Lower lobe of right lung (tissue), 2 donors: ENCODE measurements at regions not wholly inside any gene's neighbourhood (a gene's known extent, or its start where the extent isn't known, plus 50 kb on each side); places are given as distances from the start of the nearest gene placed in this dataset.

Experiments
- ATAC-seq, 2 donors: fragments of 200-7000 bp; cut with Tn5 transposase; one replicate each; pipeline ENCODE4 v1.9.1; 2020 to 2022; ENCODE audit warnings: mild to moderate bottlenecking in 2 of 2, moderate library complexity in 2 of 2
- DNase-seq: peaks from one replicate; pipeline ENCODE4 v3.0.0-alpha.2; 2020
- H3K27ac ChIP-seq: fragments of 200-600 bp; one replicate; pipeline ENCODE4 v1.8.0; 2022
- H3K27me3 ChIP-seq: fragments of 200-600 bp; one replicate; pipeline ENCODE4 v1.8.0; 2022; ENCODE audit warnings: low read depth
- H3K36me3 ChIP-seq: fragments of 200-600 bp; one replicate; pipeline ENCODE4 v1.8.0; 2022; ENCODE audit warnings: mild to moderate bottlenecking
- H3K4me1 ChIP-seq: fragments of 200-600 bp; one replicate; pipeline ENCODE4 v1.8.0; 2022
- H3K4me3 ChIP-seq: fragments of 200-600 bp; one replicate; pipeline ENCODE4 v1.8.0; 2022; ENCODE audit warnings: mild to moderate bottlenecking
- H3K9me3 ChIP-seq: fragments of 200-600 bp; one replicate; pipeline ENCODE4 v1.8.0; 2022
- CTCF ChIP-seq: fragments of 200-600 bp; IDR thresholded peaks from one replicate; pipeline ENCODE4 v1.8.0; 2022; ENCODE audit warnings: antibody characterized with exemption, mild to moderate bottlenecking
- intact Hi-C: fragments of 100-400 bp; cut with DNase I; formaldehyde crosslinking; loops from one replicate; pipeline ENCODE4 v1.11.0; 2022
- donor health status: DM: no; HTN: yes; CAD: no; lungs with severe emphysema.

DNA sequence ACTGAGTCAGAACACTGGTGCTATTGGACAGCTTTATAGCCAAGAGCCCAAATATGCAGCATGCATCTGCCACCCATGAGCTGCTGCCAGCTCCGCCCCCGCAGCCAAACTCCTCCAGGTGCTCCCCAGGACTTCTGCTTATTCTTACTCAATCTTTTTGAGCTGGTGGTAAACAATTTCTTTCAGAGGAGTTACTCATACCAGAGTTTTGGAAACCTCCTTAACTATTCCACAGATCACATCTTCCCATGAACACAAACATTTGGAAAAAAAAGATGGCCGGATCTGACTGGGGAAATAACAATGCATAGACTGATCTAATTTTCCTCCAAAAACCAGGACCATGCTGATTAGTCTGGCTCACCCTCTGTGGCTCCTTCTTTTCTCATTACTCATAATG lies 399.9 kb downstream of the GPM6A start:
- Histone ChIP-seq H3K9me3 (peaks cover 5% of the 10 kb centered on the region), H3K36me3 (no peaks in the 10 kb centered on the region), H3K4me3 (no peak overlapping the region), H3K4me1 (no peaks in the 10 kb centered on the region), H3K27me3 (no peaks in the 10 kb centered on the region), H3K27ac (no peak overlapping the region)
- TF ChIP-seq CTCF = no peak
- ATAC-seq = no peak
- no peak for DNase-seq
- intact Hi-C loops = no loop called here

- no peak overlapping the region for H3K27ac ChIP-seq
- no peak for DNase-seq
- ATAC-seq = no peak
- no peaks in the 10 kb centered on the region for H3K27me3 ChIP-seq
- no peak overlapping the region for H3K4me3 ChIP-seq
- TF ChIP-seq CTCF = no peak
- intact Hi-C loops = no loop called here
- no peaks in the 10 kb centered on the region for H3K36me3 ChIP-seq
- H3K4me1 ChIP-seq = no peaks in the 10 kb centered on the region
- H3K9me3 ChIP-seq = peaks cover 5% of the 10 kb centered on the region
Observed at GRCh38 chr4:175412746-175413145, 399.3 kb downstream of the GPM6A start.

DNA sequence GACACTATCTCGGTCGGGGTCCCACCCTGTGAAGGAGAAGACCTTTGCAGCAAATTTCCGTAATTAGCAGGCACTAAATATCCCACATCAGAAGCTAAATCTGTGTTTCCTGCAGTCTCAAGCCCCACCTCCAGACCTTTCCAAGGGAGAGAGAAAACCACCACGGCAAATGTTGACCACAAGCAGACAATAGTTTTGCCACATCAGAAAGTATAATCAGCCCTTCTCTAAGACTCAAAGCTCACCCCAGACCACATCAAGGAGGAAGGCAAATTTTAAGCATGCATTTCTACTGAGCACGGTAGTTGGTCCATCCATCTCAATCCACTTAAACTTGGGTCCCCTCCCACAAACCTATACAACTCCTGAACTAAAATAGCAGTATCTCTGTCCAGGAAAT lies 398.5 kb downstream of the GPM6A start:
- Histone ChIP-seq H3K9me3 (peaks cover 5% of the 10 kb centered on the region), H3K4me3 (no peak overlapping the region), H3K27ac (no peak overlapping the region), H3K4me1 (no peaks in the 10 kb centered on the region), H3K27me3 (no peaks in the 10 kb centered on the region), H3K36me3 (no peaks in the 10 kb centered on the region)
- DNase-seq = no peak
- no peak for TF ChIP-seq CTCF
- no peak for ATAC-seq
- intact Hi-C loops = no loop called here

GRCh38 chr4:175414602-175415001 lies 397.5 kb downstream of the GPM6A start:
- Histone ChIP-seq H3K4me3 (no peak overlapping the region), H3K36me3 (no peaks in the 10 kb centered on the region), H3K27ac (no peak overlapping the region), H3K27me3 (no peaks in the 10 kb centered on the region), H3K4me1 (no peaks in the 10 kb centered on the region), H3K9me3 (peaks cover 5% of the 10 kb centered on the region)
- ATAC-seq (no peak), DNase-seq (no peak)
- no peak for TF ChIP-seq CTCF
- intact Hi-C loops = no loop called here

DNA sequence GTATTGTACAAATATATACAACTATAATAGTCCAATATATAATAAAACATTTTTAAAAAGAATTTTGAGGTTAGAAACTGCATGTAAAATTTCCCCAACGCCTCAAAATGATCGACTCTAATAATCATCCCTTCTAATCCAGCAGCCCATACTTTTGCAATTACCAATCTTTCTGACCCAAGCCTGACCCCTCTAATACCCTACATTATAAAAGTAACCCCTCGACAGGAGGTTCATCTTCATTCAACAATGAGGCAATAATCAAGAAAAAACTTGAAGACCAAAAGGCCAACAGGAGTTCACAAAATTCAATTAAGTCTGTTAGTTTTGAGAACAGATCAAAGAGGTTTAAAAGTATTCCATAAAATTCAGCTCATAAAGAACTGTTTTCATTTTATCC lies 393.5 kb downstream of the GPM6A start:
- Histone ChIP-seq H3K27me3 (no peaks in the 10 kb centered on the region), H3K36me3 (no peaks in the 10 kb centered on the region), H3K9me3 (peaks cover 5% of the 10 kb centered on the region), H3K27ac (no peak overlapping the region), H3K4me3 (no peak overlapping the region), H3K4me1 (no peaks in the 10 kb centered on the region)
- no peak for ATAC-seq
- DNase-seq = no peak
- intact Hi-C loops = no loop called here
- no peak for TF ChIP-seq CTCF

- intact Hi-C loops = no loop called here
- TF ChIP-seq CTCF = no peak
- DNase-seq (no peak), ATAC-seq (peak in 1 of 2 donors; percentile 35)
- Histone ChIP-seq H3K4me3 (no peak overlapping the region), H3K9me3 (peaks cover 5% of the 10 kb centered on the region), H3K27ac (no peak overlapping the region), H3K36me3 (no peaks in the 10 kb centered on the region), H3K27me3 (no peaks in the 10 kb centered on the region), H3K4me1 (no peaks in the 10 kb centered on the region)
Observed at GRCh38 chr4:175419236-175419718, 392.8 kb downstream of the GPM6A start.
